ENCODE measurements at regions not wholly inside any gene's neighbourhood (a gene's known extent, or its start where the extent isn't known, plus 50 kb on each side); places are given as distances from the start of the nearest gene placed in this dataset.

DNA sequence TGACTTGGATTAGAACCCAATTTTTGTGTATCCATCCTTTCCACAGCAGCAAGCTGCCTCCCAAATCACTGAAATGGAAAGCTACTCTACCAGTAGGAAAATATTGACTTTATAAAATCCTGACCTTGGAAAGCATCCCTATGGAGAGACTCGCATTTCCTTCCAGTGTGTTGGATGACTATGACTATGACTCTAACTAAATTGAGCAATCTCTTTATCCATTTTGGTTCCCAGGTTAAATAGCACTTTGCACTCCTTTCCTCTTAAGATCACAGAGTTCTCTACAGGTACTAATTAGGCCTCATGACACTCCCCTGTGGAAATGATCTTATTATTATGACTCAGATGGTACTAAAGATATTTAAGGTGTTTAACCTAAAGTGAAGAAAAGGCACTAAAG is 431.8 kb downstream of the PPARGC1A start:
- no peak for DNase-seq (ENCODE audit: low spot score)
- TF ChIP-seq, protein P1, sequence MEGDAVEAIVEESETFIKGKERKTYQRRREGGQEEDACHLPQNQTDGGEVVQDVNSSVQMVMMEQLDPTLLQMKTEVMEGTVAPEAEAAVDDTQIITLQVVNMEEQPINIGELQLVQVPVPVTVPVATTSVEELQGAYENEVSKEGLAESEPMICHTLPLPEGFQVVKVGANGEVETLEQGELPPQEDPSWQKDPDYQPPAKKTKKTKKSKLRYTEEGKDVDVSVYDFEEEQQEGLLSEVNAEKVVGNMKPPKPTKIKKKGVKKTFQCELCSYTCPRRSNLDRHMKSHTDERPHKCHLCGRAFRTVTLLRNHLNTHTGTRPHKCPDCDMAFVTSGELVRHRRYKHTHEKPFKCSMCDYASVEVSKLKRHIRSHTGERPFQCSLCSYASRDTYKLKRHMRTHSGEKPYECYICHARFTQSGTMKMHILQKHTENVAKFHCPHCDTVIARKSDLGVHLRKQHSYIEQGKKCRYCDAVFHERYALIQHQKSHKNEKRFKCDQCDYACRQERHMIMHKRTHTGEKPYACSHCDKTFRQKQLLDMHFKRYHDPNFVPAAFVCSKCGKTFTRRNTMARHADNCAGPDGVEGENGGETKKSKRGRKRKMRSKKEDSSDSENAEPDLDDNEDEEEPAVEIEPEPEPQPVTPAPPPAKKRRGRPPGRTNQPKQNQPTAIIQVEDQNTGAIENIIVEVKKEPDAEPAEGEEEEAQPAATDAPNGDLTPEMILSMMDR (IDR thresholded peaks at IDR 0.05; ENCODE audit: extremely low read depth, missing control alignments) = no peak

DNA sequence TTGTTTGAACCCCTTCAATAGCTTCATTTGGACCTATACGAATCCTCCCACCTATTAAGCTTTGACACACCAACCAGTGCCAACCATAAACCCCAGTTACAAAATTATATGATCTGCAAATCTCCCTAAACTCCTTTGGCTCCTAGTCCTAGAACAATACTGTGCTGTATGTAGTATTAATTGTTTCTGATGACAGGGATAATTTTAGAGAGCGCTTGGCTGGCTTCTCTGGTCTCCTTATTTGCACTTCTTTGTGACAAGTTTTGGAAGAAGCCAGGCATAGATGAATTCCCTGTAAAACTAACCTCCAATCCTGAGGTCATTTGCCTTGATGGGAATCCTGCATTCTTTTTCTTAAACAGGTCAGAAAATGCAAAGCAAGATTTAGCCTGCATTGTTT is 433.0 kb downstream of the PPARGC1A start:
- no peak for DNase-seq (ENCODE audit: low spot score)
- TF ChIP-seq, protein P1 (IDR thresholded peaks at IDR 0.05; ENCODE audit: extremely low read depth, missing control alignments) = no peak

DNA sequence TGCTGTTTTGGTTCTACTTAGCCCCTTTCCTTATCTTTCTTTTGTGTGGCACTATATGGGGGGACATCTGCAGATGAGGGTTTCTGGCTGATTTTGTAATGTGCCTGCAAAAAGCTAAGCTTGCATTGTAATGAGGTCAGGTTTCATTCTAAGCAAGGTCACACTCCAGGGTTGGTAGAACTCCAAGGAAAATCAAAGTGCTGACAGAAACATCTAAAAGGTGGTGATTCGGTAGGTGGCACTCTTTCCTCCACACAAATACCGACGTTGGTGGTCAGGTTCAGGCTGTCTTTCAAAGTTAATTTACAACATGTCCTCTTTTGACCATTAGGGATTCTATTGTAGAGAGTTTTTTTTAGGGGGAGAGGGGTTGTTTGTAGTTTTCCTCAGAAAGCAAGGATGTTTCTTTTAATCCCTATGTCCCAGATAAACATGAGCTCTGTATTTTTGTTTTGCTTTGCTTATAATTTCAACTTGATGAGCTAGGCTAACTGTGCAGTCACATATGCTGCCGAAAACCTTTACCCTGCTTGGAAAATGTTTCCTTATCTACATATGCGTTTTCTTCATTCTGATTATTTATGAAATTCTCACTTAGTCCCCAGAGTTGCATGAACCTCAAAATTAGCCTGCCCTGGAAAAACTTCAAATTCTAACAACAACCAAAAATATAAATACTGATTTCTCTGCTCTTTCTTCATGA is 434.2 kb downstream of the PPARGC1A start:
- no peak for DNase-seq (ENCODE audit: low spot score)
- TF ChIP-seq, protein P1 (IDR thresholded peaks at IDR 0.05; ENCODE audit: extremely low read depth, missing control alignments) = no peak

DNA sequence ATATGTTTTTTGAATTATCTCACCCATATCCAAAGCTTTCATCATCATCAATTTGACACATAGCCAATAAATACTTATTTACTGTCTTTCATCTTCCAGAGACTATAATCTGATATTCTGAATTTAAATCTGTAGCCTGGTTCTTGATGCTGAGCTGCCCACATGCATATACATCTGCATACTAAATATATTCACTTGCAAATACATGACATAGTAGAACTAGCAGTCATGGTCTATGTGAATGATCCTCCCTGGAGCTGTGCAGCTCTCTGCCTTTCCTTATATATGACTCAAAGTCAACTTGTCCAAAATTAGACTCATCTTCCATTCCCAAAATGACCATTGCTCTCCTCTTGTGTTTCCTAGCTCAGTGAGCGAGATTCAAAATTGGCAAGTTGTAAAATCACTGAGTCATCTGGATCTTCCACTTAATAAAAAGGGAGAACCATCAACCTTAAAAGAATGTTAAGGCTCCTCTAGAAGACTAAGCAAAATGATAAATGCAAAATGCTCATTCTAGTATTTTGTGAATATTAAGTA is 448.2 kb downstream of the PPARGC1A start:
- DNase-seq (ENCODE audit: low spot score) = no peak
- TF ChIP-seq, protein P1 (IDR thresholded peaks at IDR 0.05; ENCODE audit: extremely low read depth, missing control alignments) = no peak

DNA sequence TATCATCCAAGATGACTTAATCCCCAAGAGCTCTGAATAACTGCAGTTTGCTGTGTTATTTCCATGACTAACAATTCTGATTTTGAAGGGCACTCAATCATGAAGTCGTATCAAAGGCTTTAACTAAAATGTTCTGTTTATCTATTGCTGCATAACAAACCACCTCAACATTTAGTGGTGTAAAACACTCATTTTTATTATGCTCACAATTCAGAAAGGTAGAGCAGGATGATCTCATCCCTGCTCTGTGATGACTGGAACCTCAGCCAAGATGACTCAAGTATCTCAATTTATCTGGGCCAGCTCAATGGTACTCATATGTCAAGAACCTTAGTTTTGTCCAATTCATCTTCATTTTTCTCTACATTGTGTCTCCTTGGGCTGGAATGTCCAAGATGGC is 451.1 kb downstream of the PPARGC1A start:
- no peak for DNase-seq (ENCODE audit: low spot score)
- TF ChIP-seq, protein P1 (IDR thresholded peaks at IDR 0.05; ENCODE audit: extremely low read depth, missing control alignments) = no peak

DNA sequence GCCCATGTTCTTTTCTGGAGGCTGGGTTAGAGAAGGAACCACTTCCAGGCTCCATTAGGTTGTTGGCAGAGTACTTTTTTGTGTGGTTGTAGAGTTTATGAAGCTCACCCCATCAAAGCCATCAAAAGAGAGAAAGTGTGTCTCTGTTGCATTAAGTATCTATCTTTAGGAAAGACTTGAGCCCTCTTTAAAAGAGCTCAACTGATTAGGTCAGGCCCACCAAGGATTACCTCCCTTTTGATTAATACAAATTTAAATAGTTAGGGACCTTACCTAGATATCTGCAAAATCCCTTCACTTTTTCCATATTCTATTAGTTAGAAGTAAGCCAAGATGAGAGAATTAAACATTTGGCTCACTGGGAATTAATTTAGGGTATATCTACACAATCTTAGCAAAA is 460.4 kb downstream of the PPARGC1A start:
- TF ChIP-seq, protein P1 (IDR thresholded peaks at IDR 0.05; ENCODE audit: extremely low read depth, missing control alignments) = no peak
- no peak for DNase-seq (ENCODE audit: low spot score)

DNA sequence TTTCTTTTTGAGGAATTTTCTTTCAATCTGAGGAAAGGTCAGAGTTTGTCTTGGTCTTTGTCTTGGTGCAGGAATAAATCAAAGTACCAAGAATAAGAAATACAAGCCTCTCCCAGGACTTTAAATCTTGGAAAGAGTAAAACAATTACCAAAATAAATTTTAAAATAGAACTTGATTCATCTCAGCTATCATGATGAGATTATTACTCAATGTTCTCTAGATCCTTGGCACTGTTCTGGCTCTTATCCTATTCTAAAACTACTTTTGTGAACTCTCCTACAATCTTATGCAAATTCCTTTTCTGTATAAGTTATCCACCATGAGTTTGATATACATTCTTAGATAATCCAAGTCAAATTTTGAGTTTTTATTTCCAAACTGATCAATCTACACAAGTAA is 464.3 kb downstream of the PPARGC1A start:
- no peak for DNase-seq (ENCODE audit: low spot score)
- TF ChIP-seq, protein P1 (IDR thresholded peaks at IDR 0.05; ENCODE audit: extremely low read depth, missing control alignments) = no peak

Measured in GM20000 (cell line).